OCI-LY3 (cell line): ENCODE measurements at regions not wholly inside any gene's neighbourhood (a gene's known extent, or its start where the extent isn't known, plus 50 kb on each side); places are given as distances from the start of the nearest gene placed in this dataset.

Experiments used
- CTCF ChIP-seq: fragments of 200-600, 300-600 bp; sonication (generic); IDR thresholded peaks from 2 replicates; pipeline ENCODE4 v1.5.1; 2014; ENCODE audit warnings: antibody characterized with exemption, low read length, low read depth
- EZH2phosphoT487 ChIP-seq: fragments of 200-600 bp; shearing (Covaris generic); IDR thresholded peaks from 2 replicates; pipeline ENCODE4 v1.6.1; 2018; ENCODE audit warnings: antibody characterized with exemption, mixed run types, low read depth

GRCh38 chr5:103451261-103451660, 111.3 kb downstream of the NUDT12 start:
- no peak for TF ChIP-seq CTCF
- TF ChIP-seq EZH2phosphoT487 = no peak
